Pancreas (tissue), 10 donors: ENCODE measurements at regions not wholly inside any gene's neighbourhood (a gene's known extent, or its start where the extent isn't known, plus 50 kb on each side); places are given as distances from the start of the nearest gene placed in this dataset.

Experiments
- ATAC-seq, 4 donors: fragments of 200-7000 bp; cut with Tn5 transposase; one replicate each; pipeline versions ENCODE4 v1.8.0 to v1.9.1; 2020; ENCODE audit warnings: mild to moderate bottlenecking in 4 of 4, moderate library complexity in 4 of 4
- DNase-seq, 6 donors: peaks; one replicate each; pipeline ENCODE4 v3.0.0-alpha.2; 2020
- FAIRE-seq: peaks from 2 replicates; lab custom pipeline; 2012; peaks lifted over from hg19 to GRCh38; lab: Jason Lieb, UNC
- H3K27ac ChIP-seq, 4 donors: fragments of 200-600 bp; sonication (generic); 1 replicate in 3 of 4; 2 replicates in 1 of 4; pipeline versions ENCODE4 v1.5.0 to v1.8.0; 2020
- H3K27me3 ChIP-seq, 4 donors: fragments of 200-600 bp; one replicate each; pipeline ENCODE4 v1.8.0; 2021
- H3K36me3 ChIP-seq, 3 donors: fragments of 200-600 bp; sonication (generic) in 1 of 3; one replicate each; pipeline versions ENCODE4 v1.5.0 to v1.8.0; 2020 to 2021
- H3K4me1 ChIP-seq, 3 donors: fragments of 200-600 bp; one replicate each; pipeline ENCODE4 v1.8.0; 2021
- H3K4me3 ChIP-seq, 4 donors: fragments of 200-600 bp; sonication (generic) in 2 of 4; one replicate each; pipeline versions ENCODE4 v1.5.0 to v1.8.0; 2020 to 2021
- H3K9me3 ChIP-seq, 4 donors: fragments of 200-600 bp; one replicate each; pipeline ENCODE4 v1.8.0; 2021
- WGBS, 2 donors: extraction: QIAGEN DNeasy Blood & Tissue Kit; methylation state at CpG; one replicate each; pipeline ENCODE4 v1.1.7; 2013; 5-methylcytosine and 5-hydroxymethylcytosine counted together
- intact Hi-C, 3 donors: fragments of 100-400 bp; cut with DNase I; formaldehyde crosslinking; loops; one replicate each; pipeline versions ENCODE4 v1.11.1 to v1.14.2; 2022
- TF ChIP-seq, protein P1 (sequence below), 4 donors: fragments of 200-600 bp; sonication (generic) in 3 of 4; IDR thresholded peaks; one replicate each; pipeline versions ENCODE4 v1.5.0 to v1.8.0; 2021; ENCODE audit warnings: antibody characterized with exemption in 4 of 4
- donor health status: healthy with polysubstance abuse.
- donor health status: DM: no; HTN: no; CAD: no; lungs with moderate emphysema.
- donor health status: DM: no; HTN: no; CAD: no.
- donor health status: control.
- donor health status: control.
- donor health status: Bipolar disorder and iron deficiency.
- donor health status: DM: yes; HTN: yes; CAD: no.
- donor health status: DM: no; HTN: no; CAD: no.
- donor health status: DM: no; HTN: no; CAD: no.
- donor health status: DM: yes; HTN: yes; CAD: no.

GRCh38 chr6:141267420-141267819, 865.3 kb upstream of the GJE1 start:
- H3K36me3 ChIP-seq: no peaks in the 10 kb centered on the region
- no peak for DNase-seq
- 74 to 80% methylated on average over 6 of the region's 6 CpGs for WGBS, 2 donors
- no peaks in the 10 kb centered on the region for H3K4me1 ChIP-seq
- TF ChIP-seq, protein P1, sequence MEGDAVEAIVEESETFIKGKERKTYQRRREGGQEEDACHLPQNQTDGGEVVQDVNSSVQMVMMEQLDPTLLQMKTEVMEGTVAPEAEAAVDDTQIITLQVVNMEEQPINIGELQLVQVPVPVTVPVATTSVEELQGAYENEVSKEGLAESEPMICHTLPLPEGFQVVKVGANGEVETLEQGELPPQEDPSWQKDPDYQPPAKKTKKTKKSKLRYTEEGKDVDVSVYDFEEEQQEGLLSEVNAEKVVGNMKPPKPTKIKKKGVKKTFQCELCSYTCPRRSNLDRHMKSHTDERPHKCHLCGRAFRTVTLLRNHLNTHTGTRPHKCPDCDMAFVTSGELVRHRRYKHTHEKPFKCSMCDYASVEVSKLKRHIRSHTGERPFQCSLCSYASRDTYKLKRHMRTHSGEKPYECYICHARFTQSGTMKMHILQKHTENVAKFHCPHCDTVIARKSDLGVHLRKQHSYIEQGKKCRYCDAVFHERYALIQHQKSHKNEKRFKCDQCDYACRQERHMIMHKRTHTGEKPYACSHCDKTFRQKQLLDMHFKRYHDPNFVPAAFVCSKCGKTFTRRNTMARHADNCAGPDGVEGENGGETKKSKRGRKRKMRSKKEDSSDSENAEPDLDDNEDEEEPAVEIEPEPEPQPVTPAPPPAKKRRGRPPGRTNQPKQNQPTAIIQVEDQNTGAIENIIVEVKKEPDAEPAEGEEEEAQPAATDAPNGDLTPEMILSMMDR (IDR thresholded peaks at IDR 0.05): no peak
- H3K9me3 ChIP-seq: no peaks in the 10 kb centered on the region
- ATAC-seq: no peak
- no peak for FAIRE-seq
- no peak overlapping the region for H3K27ac ChIP-seq
- intact Hi-C loops: no loop called here
- no peaks in the 10 kb centered on the region for H3K27me3 ChIP-seq
- no peak overlapping the region for H3K4me3 ChIP-seq

- intact Hi-C loops: no loop called here
- WGBS, 2 donors: 22 to 23% methylated on average over 4 of the region's 4 CpGs
- H3K27ac ChIP-seq: no peak overlapping the region
- no peaks in the 10 kb centered on the region for H3K4me1 ChIP-seq
- ATAC-seq (no peak), FAIRE-seq (no peak), DNase-seq (no peak)
- H3K9me3 ChIP-seq: no peaks in the 10 kb centered on the region
- H3K4me3 ChIP-seq: no peak overlapping the region
- H3K27me3 ChIP-seq: no peaks in the 10 kb centered on the region
- H3K36me3 ChIP-seq: no peaks in the 10 kb centered on the region
- TF ChIP-seq, protein P1 (IDR thresholded peaks at IDR 0.05): no peak
These were observed 866.7 kb upstream of the GJE1 start for GRCh38 chr6:141265756-141266623.

- intact Hi-C loops: no loop called here
- no peaks in the 10 kb centered on the region for H3K4me1 ChIP-seq
- no peaks in the 10 kb centered on the region for H3K9me3 ChIP-seq
- H3K36me3 ChIP-seq: no peaks in the 10 kb centered on the region
- no peak for ATAC-seq
- H3K27ac ChIP-seq: no peak overlapping the region
- TF ChIP-seq, protein P1 (IDR thresholded peaks at IDR 0.05): no peak
- FAIRE-seq: no peak
- DNase-seq: no peak
- WGBS, 2 donors: 49 to 57% methylated on average over 4 of the region's 4 CpGs
- H3K4me3 ChIP-seq: no peak overlapping the region
- H3K27me3 ChIP-seq: no peaks in the 10 kb centered on the region
These were observed 868.6 kb upstream of the GJE1 start for GRCh38 chr6:141264101-141264500.

DNA sequence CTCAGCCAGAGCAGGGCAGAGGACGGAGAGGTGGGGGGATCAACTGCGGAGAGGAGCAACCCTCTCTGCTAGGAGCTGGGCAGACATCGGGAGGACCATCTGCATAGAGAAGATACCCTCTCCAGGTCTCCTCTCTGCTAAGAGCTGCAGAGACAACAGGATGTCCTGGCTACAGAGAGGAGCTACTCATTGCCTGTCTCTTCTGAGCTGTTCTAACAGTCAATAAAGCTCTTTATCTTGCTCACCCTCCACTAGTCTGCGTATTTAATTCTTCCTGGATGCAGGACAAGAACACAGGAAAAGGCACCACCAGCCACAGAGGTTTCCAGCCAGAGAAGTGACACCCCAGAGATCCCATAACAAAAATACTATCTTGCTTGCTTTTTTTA, 871.1 kb upstream of the GJE1 start:
- no peaks in the 10 kb centered on the region for H3K36me3 ChIP-seq
- no peaks in the 10 kb centered on the region for H3K4me1 ChIP-seq
- no peaks in the 10 kb centered on the region for H3K9me3 ChIP-seq
- 71 to 74% methylated on average over 4 of the region's 4 CpGs for WGBS, 2 donors
- intact Hi-C loops: no loop called here
- no peak for DNase-seq
- ATAC-seq: no peak
- TF ChIP-seq, protein P1 (IDR thresholded peaks at IDR 0.05): no peak
- no peak for FAIRE-seq
- H3K27me3 ChIP-seq: no peaks in the 10 kb centered on the region
- H3K4me3 ChIP-seq: no peak overlapping the region
- no peak overlapping the region for H3K27ac ChIP-seq

DNA sequence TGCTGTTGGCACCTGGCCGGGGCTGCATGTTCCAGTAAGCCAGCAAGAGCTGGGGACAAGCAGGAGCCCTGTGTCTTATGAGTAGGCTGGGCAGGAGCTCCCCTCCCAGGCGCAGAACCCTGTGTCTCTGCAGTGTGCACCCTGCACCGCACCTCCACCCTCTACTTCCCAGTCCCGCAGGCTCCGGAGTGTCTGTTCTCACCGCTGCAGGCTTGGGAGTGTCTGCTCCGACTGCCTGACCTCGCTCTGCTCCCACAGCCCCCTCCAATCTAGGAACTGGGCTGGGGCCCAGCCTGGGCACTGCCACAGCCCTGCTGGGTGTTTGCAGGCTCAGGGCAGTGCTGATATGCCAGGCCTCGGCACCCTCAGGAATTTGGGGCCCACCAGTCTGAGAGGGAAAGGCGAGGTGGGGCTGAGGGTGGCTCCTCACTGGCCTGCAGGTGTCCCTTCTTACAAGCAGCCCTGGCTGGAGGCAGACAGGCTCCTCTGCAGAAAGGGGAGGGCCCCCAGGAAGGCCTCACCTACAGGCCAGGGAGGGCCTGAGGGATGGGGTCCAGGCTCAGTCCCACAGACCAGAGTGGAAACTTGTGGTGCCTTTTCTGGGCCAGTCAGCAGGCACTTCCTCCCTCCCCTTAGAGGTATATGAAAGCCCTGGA, 871.6 kb upstream of the GJE1 start:
- TF ChIP-seq, protein P1 (IDR thresholded peaks at IDR 0.05): no peak
- intact Hi-C loops: no loop called here
- no peak overlapping the region for H3K4me3 ChIP-seq
- no peaks in the 10 kb centered on the region for H3K4me1 ChIP-seq
- no peaks in the 10 kb centered on the region for H3K36me3 ChIP-seq
- ATAC-seq (no peak), DNase-seq (peak in 1 of 6 donors; percentile 53), FAIRE-seq (no peak)
- H3K9me3 ChIP-seq: no peaks in the 10 kb centered on the region
- H3K27ac ChIP-seq: no peak overlapping the region
- 60 to 66% methylated on average over 10 of the region's 10 CpGs for WGBS, 2 donors
- H3K27me3 ChIP-seq: no peaks in the 10 kb centered on the region
